Parathyroid adenoma (tissue), 2 donors: ENCODE measurements at regions not wholly inside any gene's neighbourhood (a gene's known extent, or its start where the extent isn't known, plus 50 kb on each side); places are given as distances from the start of the nearest gene placed in this dataset.

Source experiments
- H2AFZ ChIP-seq: fragments of 300-600 bp; sonication (generic); one replicate; pipeline ENCODE4 v1.7.0; 2017; ENCODE audit warnings: antibody characterized with exemption, mild to moderate bottlenecking
- H3K27ac ChIP-seq: fragments of 300-600 bp; sonication (generic); one replicate; pipeline ENCODE4 v1.7.0; 2017
- H3K27me3 ChIP-seq: fragments of 300-600 bp; sonication (generic); one replicate; pipeline ENCODE4 v1.7.0; 2017; ENCODE audit warnings: low read length; ENCODE audit not compliant: control insufficient read depth, insufficient read depth
- H3K36me3 ChIP-seq: fragments of 300-600 bp; sonication (generic); one replicate; pipeline ENCODE4 v1.7.0; 2017; ENCODE audit warnings: low read length; ENCODE audit not compliant: control insufficient read depth, insufficient read depth
- H3K4me1 ChIP-seq: fragments of 300-600 bp; sonication (generic); one replicate; pipeline ENCODE4 v1.7.0; 2017; ENCODE audit warnings: control low read depth
- H3K4me2 ChIP-seq: fragments of 300-600 bp; sonication (generic); one replicate; pipeline ENCODE4 v1.7.0; 2017; ENCODE audit warnings: low read length
- H3K4me3 ChIP-seq: fragments of 300-600 bp; sonication (generic); one replicate; pipeline ENCODE4 v1.7.0; 2017; ENCODE audit warnings: low read depth, low read length
- H3K79me2 ChIP-seq: fragments of 300-600 bp; sonication (generic); one replicate; pipeline ENCODE4 v1.7.0; 2017; ENCODE audit warnings: control low read depth
- H3K9ac ChIP-seq: fragments of 300-600 bp; sonication (generic); one replicate; pipeline ENCODE4 v1.7.0; 2017; ENCODE audit warnings: mild to moderate bottlenecking
- H3K9me3 ChIP-seq: fragments of 300-600 bp; sonication (generic); one replicate; pipeline ENCODE4 v1.7.0; 2017; ENCODE audit warnings: low read length; ENCODE audit not compliant: control insufficient read depth
- CTCF ChIP-seq: fragments of 300-600 bp; sonication (generic); IDR thresholded peaks from one replicate; pipeline ENCODE4 v1.7.0; 2017; ENCODE audit warnings: antibody characterized with exemption, mild to moderate bottlenecking
- donor health status: primary hyperparathyroidism.

DNA sequence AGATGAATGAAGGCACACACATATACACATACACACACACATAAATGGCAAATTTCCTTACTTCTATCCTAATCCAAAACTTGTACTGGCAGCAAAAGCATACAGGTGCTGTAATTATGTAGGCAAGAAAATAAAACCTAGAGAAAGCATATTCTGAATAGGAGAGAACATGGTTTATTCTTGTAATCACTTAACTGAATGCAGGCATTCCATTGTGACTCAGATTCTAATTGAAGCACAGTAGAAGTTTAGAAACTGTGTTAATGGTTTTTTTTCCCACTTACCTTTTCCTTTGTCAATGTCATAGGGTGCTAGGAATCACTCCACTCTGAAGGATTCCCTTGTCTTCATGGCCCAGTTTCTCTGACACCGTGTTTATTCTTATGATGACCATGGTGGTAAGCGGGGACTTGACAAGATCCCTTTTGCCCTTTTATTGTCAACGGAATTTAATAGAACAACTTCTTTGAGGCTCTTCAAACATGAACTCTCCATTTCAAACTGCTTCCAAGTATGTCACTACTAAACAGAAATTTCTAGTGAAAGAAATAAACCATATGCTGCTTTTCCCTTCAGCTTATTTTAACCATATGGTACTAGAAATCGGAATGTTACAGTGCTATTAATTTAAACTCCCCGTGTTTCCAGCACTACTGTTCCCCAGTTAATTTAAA, 164.2 kb downstream of the OGFRL1 start:
- Histone ChIP-seq H2AFZ (no peak overlapping the region), H3K9me3 (no peaks in the 10 kb centered on the region), H3K4me1 (no peaks in the 10 kb centered on the region), H3K79me2 (no peaks in the 10 kb centered on the region), H3K4me3 (no peak overlapping the region), H3K27ac (no peak overlapping the region), H3K4me2 (no peak overlapping the region), H3K36me3 (no peaks in the 10 kb centered on the region), H3K9ac (no peak overlapping the region), H3K27me3 (no peaks in the 10 kb centered on the region)
- no peak for TF ChIP-seq CTCF

- Histone ChIP-seq H3K9me3 (no peaks in the 10 kb centered on the region), H3K4me1 (no peaks in the 10 kb centered on the region), H3K4me3 (no peak overlapping the region), H3K79me2 (no peaks in the 10 kb centered on the region), H3K9ac (no peak overlapping the region), H3K27ac (no peak overlapping the region), H3K36me3 (no peaks in the 10 kb centered on the region), H3K4me2 (no peak overlapping the region), H3K27me3 (no peaks in the 10 kb centered on the region), H2AFZ (no peak overlapping the region)
- no peak for TF ChIP-seq CTCF
Observed at GRCh38 chr6:71453371-71453706, 164.7 kb downstream of the OGFRL1 start.

DNA sequence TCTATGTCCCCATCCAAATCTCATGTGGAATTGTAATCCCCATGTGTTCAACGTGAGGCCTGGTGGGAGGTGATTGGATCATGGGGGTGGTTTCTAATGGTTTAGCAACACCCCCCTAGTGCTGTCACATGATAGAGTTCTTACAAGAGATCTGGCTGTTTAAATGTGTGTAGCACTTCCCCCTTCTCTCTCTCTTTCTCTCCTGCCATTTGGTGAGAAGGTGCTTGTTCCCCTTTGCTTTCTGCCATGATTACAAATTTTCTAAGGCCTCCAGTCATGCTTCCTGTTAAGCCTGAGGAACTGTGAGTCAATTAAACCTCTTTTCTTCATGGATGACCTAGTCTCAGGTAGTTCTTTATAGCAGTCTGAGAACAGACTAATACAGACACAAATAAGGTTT, 165.4 kb downstream of the OGFRL1 start:
- no peak overlapping the region for H3K4me3 ChIP-seq
- no peaks in the 10 kb centered on the region for H3K4me1 ChIP-seq
- H3K27ac ChIP-seq, result no peak overlapping the region
- no peak overlapping the region for H3K9ac ChIP-seq
- no peaks in the 10 kb centered on the region for H3K9me3 ChIP-seq
- H3K79me2 ChIP-seq, result no peaks in the 10 kb centered on the region
- H3K4me2 ChIP-seq, result no peak overlapping the region
- TF ChIP-seq CTCF, result no peak
- no peaks in the 10 kb centered on the region for H3K36me3 ChIP-seq
- H2AFZ ChIP-seq, result no peak overlapping the region
- H3K27me3 ChIP-seq, result no peaks in the 10 kb centered on the region

DNA sequence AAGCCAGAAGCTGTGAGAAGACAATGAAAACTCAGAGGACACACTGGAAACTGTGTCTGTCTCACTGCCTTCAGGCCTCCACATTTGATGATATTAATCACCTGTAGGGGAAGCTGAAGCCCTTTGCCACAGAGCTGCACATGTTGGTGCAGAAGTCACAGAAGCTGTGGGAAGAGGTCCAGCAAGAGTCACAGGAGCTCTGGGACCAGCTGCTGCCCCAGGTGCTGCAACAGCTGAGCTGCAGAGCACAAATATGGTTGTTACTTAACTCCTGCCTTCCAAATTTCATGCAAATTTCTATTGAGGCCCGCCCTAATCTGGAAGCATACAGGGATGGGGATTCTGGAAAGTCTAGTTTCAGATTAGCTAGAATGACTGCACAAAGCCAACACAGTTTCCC, 169.3 kb downstream of the OGFRL1 start:
- Histone ChIP-seq H2AFZ (no peak overlapping the region), H3K27ac (no peak overlapping the region), H3K27me3 (no peaks in the 10 kb centered on the region), H3K9ac (no peak overlapping the region), H3K4me1 (no peaks in the 10 kb centered on the region), H3K79me2 (no peaks in the 10 kb centered on the region), H3K36me3 (no peaks in the 10 kb centered on the region), H3K9me3 (no peaks in the 10 kb centered on the region), H3K4me2 (no peak overlapping the region), H3K4me3 (no peak overlapping the region)
- TF ChIP-seq CTCF, result no peak

- no peak overlapping the region for H3K27ac ChIP-seq
- H3K79me2 ChIP-seq, result no peaks in the 10 kb centered on the region
- no peak overlapping the region for H3K9ac ChIP-seq
- H3K4me2 ChIP-seq, result no peak overlapping the region
- no peak for TF ChIP-seq CTCF
- no peaks in the 10 kb centered on the region for H3K36me3 ChIP-seq
- H3K4me3 ChIP-seq, result no peak overlapping the region
- H2AFZ ChIP-seq, result no peak overlapping the region
- no peaks in the 10 kb centered on the region for H3K27me3 ChIP-seq
- no peaks in the 10 kb centered on the region for H3K9me3 ChIP-seq
- H3K4me1 ChIP-seq, result no peaks in the 10 kb centered on the region
Observed at GRCh38 chr6:71459162-71459561, 170.6 kb downstream of the OGFRL1 start.
